ENCODE measurements at regions not wholly inside any gene's neighbourhood (a gene's known extent, or its start where the extent isn't known, plus 50 kb on each side); places are given as distances from the start of the nearest gene placed in this dataset.

GRCh38 chr2:221926327-221926726, 354.2 kb upstream of the EPHA4 start:
- H3K4me3 Mint-ChIP-seq = no peak overlapping the region
- no peak overlapping the region for H3K27ac Mint-ChIP-seq
- no peaks in the 10 kb centered on the region for H3K27me3 Mint-ChIP-seq (ENCODE audit: low read depth)
- TF ChIP-seq CTCF (IDR thresholded peaks at IDR 0.05; ENCODE audit: unreplicated experiment in 3 of 3) = no peak
- H3K9me3 Mint-ChIP-seq = no peaks in the 10 kb centered on the region
- H3K4me1 Mint-ChIP-seq = no peaks in the 10 kb centered on the region
- H3K36me3 Mint-ChIP-seq (ENCODE audit: low read depth) = no peaks in the 10 kb centered on the region

- no peak for TF ChIP-seq CTCF (IDR thresholded peaks at IDR 0.05; ENCODE audit: unreplicated experiment in 3 of 3)
- Mint-ChIP-seq H3K36me3 (ENCODE audit: low read depth) (no peaks in the 10 kb centered on the region), H3K4me3 (no peak overlapping the region), H3K4me1 (no peaks in the 10 kb centered on the region), H3K27ac (no peak overlapping the region), H3K9me3 (no peaks in the 10 kb centered on the region), H3K27me3 (ENCODE audit: low read depth) (no peaks in the 10 kb centered on the region)
These were observed 352.5 kb upstream of the EPHA4 start for GRCh38 chr2:221924576-221924975.

GRCh38 chr2:221915926-221916325, 343.8 kb upstream of the EPHA4 start:
- Mint-ChIP-seq H3K4me1 (peaks cover 10% of the 10 kb centered on the region), H3K4me3 (no peak overlapping the region), H3K27ac (no peak overlapping the region), H3K9me3 (no peaks in the 10 kb centered on the region), H3K27me3 (ENCODE audit: low read depth) (no peaks in the 10 kb centered on the region), H3K36me3 (ENCODE audit: low read depth) (no peaks in the 10 kb centered on the region)
- TF ChIP-seq CTCF (IDR thresholded peaks at IDR 0.05; ENCODE audit: unreplicated experiment in 3 of 3) = no peak

GRCh38 chr2:221914334-221914880, 342.3 kb upstream of the EPHA4 start:
- H3K27me3 Mint-ChIP-seq (ENCODE audit: low read depth) = no peaks in the 10 kb centered on the region
- peak overlapping the region in 2 of 3 experiments; percentile 6 to 9 for H3K27ac Mint-ChIP-seq
- no peak overlapping the region for H3K4me3 Mint-ChIP-seq
- no peaks in the 10 kb centered on the region for H3K36me3 Mint-ChIP-seq (ENCODE audit: low read depth)
- peaks cover 10% of the 10 kb centered on the region for H3K4me1 Mint-ChIP-seq
- no peaks in the 10 kb centered on the region for H3K9me3 Mint-ChIP-seq
- TF ChIP-seq CTCF (IDR thresholded peaks at IDR 0.05; ENCODE audit: unreplicated experiment in 3 of 3) = no peak

GRCh38 chr2:221911890-221912289, 339.8 kb upstream of the EPHA4 start:
- no peaks in the 10 kb centered on the region for H3K27me3 Mint-ChIP-seq (ENCODE audit: low read depth)
- H3K27ac Mint-ChIP-seq = no peak overlapping the region
- H3K4me3 Mint-ChIP-seq = no peak overlapping the region
- TF ChIP-seq CTCF (IDR thresholded peaks at IDR 0.05; ENCODE audit: unreplicated experiment in 3 of 3) = no peak
- no peaks in the 10 kb centered on the region for H3K36me3 Mint-ChIP-seq (ENCODE audit: low read depth)
- no peaks in the 10 kb centered on the region for H3K9me3 Mint-ChIP-seq
- peaks cover 10% of the 10 kb centered on the region for H3K4me1 Mint-ChIP-seq

- no peak for TF ChIP-seq CTCF (IDR thresholded peaks at IDR 0.05; ENCODE audit: unreplicated experiment in 3 of 3)
- Mint-ChIP-seq H3K27ac (no peak overlapping the region), H3K4me1 (peaks cover 10% of the 10 kb centered on the region), H3K4me3 (no peak overlapping the region), H3K9me3 (no peaks in the 10 kb centered on the region), H3K36me3 (ENCODE audit: low read depth) (no peaks in the 10 kb centered on the region), H3K27me3 (ENCODE audit: low read depth) (no peaks in the 10 kb centered on the region)
These were observed 339.2 kb upstream of the EPHA4 start for GRCh38 chr2:221911321-221911720.

Measured in nephron (organoid).